HG02981 (cell line): ENCODE measurements at regions not wholly inside any gene's neighbourhood (a gene's known extent, or its start where the extent isn't known, plus 50 kb on each side); places are given as distances from the start of the nearest gene placed in this dataset.

Experiments used
- ATAC-seq: cut with Tn5 transposase; IDR thresholded peaks from one replicate; pipeline ENCODE4 v1.9.1; 2021; ENCODE audit warnings: mild to moderate bottlenecking, moderate library complexity; ENCODE audit not compliant: unreplicated experiment

- no peak for ATAC-seq
Observed at GRCh38 chr6:17047889-17048288, 54.0 kb upstream of the STMND1 start.

- no peak for ATAC-seq
Observed at GRCh38 chr6:17045581-17046322, 56.1 kb upstream of the STMND1 start.

- no peak for ATAC-seq
Observed at GRCh38 chr6:17043148-17043522, 58.7 kb upstream of the STMND1 start.

- no peak for ATAC-seq
Observed at GRCh38 chr6:17042422-17043147, 59.3 kb upstream of the STMND1 start.

- no peak for ATAC-seq
Observed at GRCh38 chr6:17039266-17039665, 62.6 kb upstream of the STMND1 start.

GRCh38 chr6:17038316-17038715, 63.5 kb upstream of the STMND1 start:
- no peak for ATAC-seq

GRCh38 chr6:17036065-17036393, 65.8 kb upstream of the STMND1 start:
- no peak for ATAC-seq

- no peak for ATAC-seq
Observed at GRCh38 chr6:17035257-17036064, 66.4 kb upstream of the STMND1 start.

- no peak for ATAC-seq
Observed at GRCh38 chr6:17033746-17034145, 68.1 kb upstream of the STMND1 start.

GRCh38 chr6:17032988-17033634, 68.7 kb upstream of the STMND1 start:
- no peak for ATAC-seq

GRCh38 chr6:17032590-17032987, 69.3 kb upstream of the STMND1 start:
- ATAC-seq, result no peak

- ATAC-seq, result no peak
Observed at GRCh38 chr6:17031961-17032360, 69.9 kb upstream of the STMND1 start.

- no peak for ATAC-seq
Observed at GRCh38 chr6:17027441-17027840, 74.4 kb upstream of the STMND1 start.

- ATAC-seq, result peak; percentile 76
Observed at GRCh38 chr6:17022604-17023003, 79.2 kb upstream of the STMND1 start.

- ATAC-seq, result no peak
Observed at GRCh38 chr6:17021539-17021889, 80.3 kb upstream of the STMND1 start.

- no peak for ATAC-seq
Observed at GRCh38 chr6:17020889-17021538, 80.8 kb upstream of the STMND1 start.

- ATAC-seq, result no peak
Observed at GRCh38 chr6:17018425-17018824, 83.4 kb upstream of the STMND1 start.

GRCh38 chr6:17017416-17017815, 84.4 kb upstream of the STMND1 start:
- ATAC-seq, result no peak

- ATAC-seq, result no peak
Observed at GRCh38 chr6:17015551-17016381, 86.1 kb upstream of the STMND1 start.

- ATAC-seq, result peak; percentile 100
Observed at GRCh38 chr6:17015144-17015543, 86.7 kb upstream of the STMND1 start.
